ENCODE measurements at regions not wholly inside any gene's neighbourhood (a gene's known extent, or its start where the extent isn't known, plus 50 kb on each side); places are given as distances from the start of the nearest gene placed in this dataset.

- no peak overlapping the region for H3K27ac Mint-ChIP-seq
Observed at GRCh38 chr1:56065729-56066128, 513.6 kb downstream of the PLPP3 start.

GRCh38 chr1:56064705-56065104, 514.7 kb downstream of the PLPP3 start:
- TF ChIP-seq STAT6 (CRISPR knock-in tag; conservative IDR thresholded peaks at IDR 0.05; ENCODE audit: low read depth) (no peak), ATF6 (CRISPR knock-in tag; IDR thresholded peaks at IDR 0.05) (no peak), ZNF425 (CRISPR knock-in tag; conservative IDR thresholded peaks at IDR 0.05) (no peak), NFATC4 (CRISPR knock-in tag; IDR thresholded peaks at IDR 0.05) (no peak), CDX4 (CRISPR knock-in tag; IDR thresholded peaks at IDR 0.05; ENCODE audit: borderline replicate concordance) (no peak), ZBTB43 (CRISPR knock-in tag; IDR thresholded peaks at IDR 0.05) (no peak), JUN (CRISPR knock-in tag; IDR thresholded peaks at IDR 0.05) (no peak), ESRRA (CRISPR knock-in tag; IDR thresholded peaks at IDR 0.05; ENCODE audit: borderline replicate concordance) (no peak), HMGXB4 (CRISPR knock-in tag; IDR thresholded peaks at IDR 0.05) (no peak), ELF4 (CRISPR knock-in tag; IDR thresholded peaks at IDR 0.05; ENCODE audit: low read depth) (no peak), OVOL2 (CRISPR knock-in tag; IDR thresholded peaks at IDR 0.05; ENCODE audit: borderline replicate concordance) (no peak), ZMAT4 (CRISPR knock-in tag; IDR thresholded peaks at IDR 0.05) (no peak), SMAD3 (CRISPR knock-in tag; IDR thresholded peaks at IDR 0.05; ENCODE audit: borderline replicate concordance) (no peak), PREB (CRISPR knock-in tag; IDR thresholded peaks at IDR 0.05; ENCODE audit: borderline replicate concordance) (no peak)
- ATAC-seq (no peak), DNase-seq (ENCODE audit: low spot score) (no peak)
- POLR2A ChIA-PET: no interaction called here
- H3K36me3 Mint-ChIP-seq: no peaks in the 10 kb centered on the region
- no peaks in the 10 kb centered on the region for H3K27me3 Mint-ChIP-seq (ENCODE audit: low read depth)
- CTCF ChIA-PET: no interaction called here
- no peak overlapping the region for H3K27ac Mint-ChIP-seq
- H3K4me3 Mint-ChIP-seq: no peak overlapping the region
- no peaks in the 10 kb centered on the region for H3K9me3 Mint-ChIP-seq
- H3K4me1 Mint-ChIP-seq: peaks cover 4% of the 10 kb centered on the region

More at GRCh38 chr1:56065729-56066128, 513.6 kb downstream of the PLPP3 start:
- TF ChIP-seq MXD4 (CRISPR knock-in tag; IDR thresholded peaks at IDR 0.05; ENCODE audit: borderline replicate concordance) (no peak), KAT7 (CRISPR knock-in tag; IDR thresholded peaks at IDR 0.05; ENCODE audit: borderline replicate concordance) (no peak)
- ChIA-PET POLR2A (no interaction called here), CTCF (no interaction called here)
- no peaks in the 10 kb centered on the region for H3K27me3 Mint-ChIP-seq (ENCODE audit: low read depth)
- ATAC-seq (no peak), DNase-seq (ENCODE audit: low spot score) (no peak)
- H3K4me3 Mint-ChIP-seq: no peak overlapping the region
- no peaks in the 10 kb centered on the region for H3K4me1 Mint-ChIP-seq
- no peaks in the 10 kb centered on the region for H3K36me3 Mint-ChIP-seq
- H3K9me3 Mint-ChIP-seq: no peaks in the 10 kb centered on the region
